GM06990 (cell line): ENCODE measurements at regions not wholly inside any gene's neighbourhood (a gene's known extent, or its start where the extent isn't known, plus 50 kb on each side); places are given as distances from the start of the nearest gene placed in this dataset.

ENCODE experiments used
- DNase-seq: peaks from one replicate; pipeline ENCODE4 v3.0.0-alpha.2; 2011; ENCODE audit not compliant: insufficient read length; ENCODE audit errors: extremely low read depth
- H3K27me3 ChIP-seq: replicated peaks from 2 replicates; pipeline ENCODE4 v1.6.0; 2011; ENCODE audit warnings: low read length; ENCODE audit not compliant: control insufficient read depth, insufficient read depth
- H3K36me3 ChIP-seq: 2 replicates; pipeline ENCODE4 v1.5.1; 2011; ENCODE audit warnings: low read length; ENCODE audit not compliant: control insufficient read depth, insufficient read depth
- H3K4me3 ChIP-seq: replicated peaks from 2 replicates; pipeline ENCODE4 v1.5.1; 2011; ENCODE audit warnings: low read depth, mild to moderate bottlenecking, control low read depth, low read length
- TF ChIP-seq, protein P1 (sequence below): IDR thresholded peaks from 2 replicates; pipeline ENCODE4 v1.5.1; 2011; ENCODE audit warnings: low read length, control low read depth, mild to moderate bottlenecking, inconsistent platforms; ENCODE audit not compliant: insufficient read depth, poor library complexity, severe bottlenecking

DNA sequence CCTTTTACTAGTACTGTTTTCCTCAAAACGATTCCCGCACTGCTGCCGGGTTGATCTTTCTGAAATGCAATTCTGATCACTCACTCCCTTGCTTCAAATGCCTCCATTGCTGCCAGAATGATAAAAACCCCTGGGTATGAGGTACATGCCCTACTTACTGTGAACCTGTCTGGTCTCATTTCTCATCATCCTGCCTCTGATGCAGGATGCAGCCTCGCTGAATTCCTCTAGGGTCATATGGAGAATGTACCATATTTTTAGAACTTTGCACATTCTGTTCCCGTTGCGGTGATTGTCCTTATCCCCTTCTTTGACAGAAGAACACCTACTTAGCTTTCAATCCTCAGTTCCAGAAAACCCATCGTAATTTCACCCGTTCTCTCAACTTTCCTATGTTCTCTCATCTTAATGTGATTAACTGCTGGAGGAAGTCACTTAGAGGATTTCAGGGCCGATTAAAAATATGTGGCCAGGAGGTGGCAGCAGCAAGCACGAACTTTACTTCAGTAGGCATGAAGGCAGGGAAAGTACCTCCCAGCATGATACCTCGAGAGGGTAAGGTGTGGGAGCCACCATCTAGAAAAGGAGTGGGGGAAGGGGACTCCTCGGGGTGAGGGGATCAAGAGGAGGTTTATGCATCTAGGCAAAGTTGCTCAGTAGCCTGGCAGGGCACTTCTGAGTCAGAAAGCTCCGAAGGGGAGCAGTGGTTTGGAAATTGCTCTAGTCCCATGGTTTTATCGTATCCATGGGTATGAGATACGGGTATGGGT is 361.5 kb upstream of the ZP4 start:
- no peak overlapping the region for H3K4me3 ChIP-seq
- H3K36me3 ChIP-seq, result no peaks in the 10 kb centered on the region
- TF ChIP-seq, protein P1, sequence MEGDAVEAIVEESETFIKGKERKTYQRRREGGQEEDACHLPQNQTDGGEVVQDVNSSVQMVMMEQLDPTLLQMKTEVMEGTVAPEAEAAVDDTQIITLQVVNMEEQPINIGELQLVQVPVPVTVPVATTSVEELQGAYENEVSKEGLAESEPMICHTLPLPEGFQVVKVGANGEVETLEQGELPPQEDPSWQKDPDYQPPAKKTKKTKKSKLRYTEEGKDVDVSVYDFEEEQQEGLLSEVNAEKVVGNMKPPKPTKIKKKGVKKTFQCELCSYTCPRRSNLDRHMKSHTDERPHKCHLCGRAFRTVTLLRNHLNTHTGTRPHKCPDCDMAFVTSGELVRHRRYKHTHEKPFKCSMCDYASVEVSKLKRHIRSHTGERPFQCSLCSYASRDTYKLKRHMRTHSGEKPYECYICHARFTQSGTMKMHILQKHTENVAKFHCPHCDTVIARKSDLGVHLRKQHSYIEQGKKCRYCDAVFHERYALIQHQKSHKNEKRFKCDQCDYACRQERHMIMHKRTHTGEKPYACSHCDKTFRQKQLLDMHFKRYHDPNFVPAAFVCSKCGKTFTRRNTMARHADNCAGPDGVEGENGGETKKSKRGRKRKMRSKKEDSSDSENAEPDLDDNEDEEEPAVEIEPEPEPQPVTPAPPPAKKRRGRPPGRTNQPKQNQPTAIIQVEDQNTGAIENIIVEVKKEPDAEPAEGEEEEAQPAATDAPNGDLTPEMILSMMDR, result peak; percentile 46
- H3K27me3 ChIP-seq, result no peaks in the 10 kb centered on the region
- DNase-seq, result no peak

DNA sequence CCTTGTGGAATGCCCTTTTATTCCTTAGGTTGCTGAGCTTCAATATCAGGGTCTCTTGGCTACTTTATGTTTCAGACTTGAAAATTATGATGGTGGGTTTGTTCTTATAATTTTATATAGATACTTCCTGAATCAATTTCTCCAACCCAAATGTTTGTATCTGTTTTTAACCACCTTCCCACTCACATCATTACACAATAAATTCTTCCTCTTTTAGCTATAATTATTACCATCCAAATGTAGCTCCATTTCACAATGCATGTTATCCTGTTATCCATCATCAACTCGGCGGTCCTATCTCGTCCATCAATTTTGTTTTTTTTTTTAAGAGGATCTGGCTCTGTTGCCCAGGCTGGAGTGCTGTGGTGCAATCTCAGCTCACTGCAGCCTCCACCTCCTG is 357.6 kb upstream of the ZP4 start:
- Histone ChIP-seq H3K36me3 (no peaks in the 10 kb centered on the region), H3K4me3 (no peak overlapping the region), H3K27me3 (no peaks in the 10 kb centered on the region)
- DNase-seq, result no peak
- TF ChIP-seq, protein P1, result no peak

DNA sequence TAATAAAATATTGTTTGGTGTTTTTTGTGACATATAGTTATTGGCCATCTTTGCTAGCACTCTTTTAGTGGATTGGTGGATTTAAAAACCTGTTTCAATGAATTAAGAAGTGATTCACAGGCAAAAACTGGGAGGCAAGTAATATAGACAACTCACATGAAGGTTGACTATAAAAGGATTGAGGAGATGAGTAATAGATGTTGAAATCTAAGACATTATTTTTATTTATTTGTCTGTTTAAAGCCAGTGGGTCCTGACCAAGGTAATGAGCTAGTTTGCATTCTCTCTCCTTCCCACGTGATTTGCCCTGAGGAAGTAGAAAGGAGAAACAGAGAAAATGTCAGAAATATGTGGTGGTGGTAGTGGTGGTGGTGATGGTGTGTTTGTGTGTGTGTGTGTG is 351.5 kb upstream of the ZP4 start:
- no peak overlapping the region for H3K4me3 ChIP-seq
- no peaks in the 10 kb centered on the region for H3K27me3 ChIP-seq
- no peaks in the 10 kb centered on the region for H3K36me3 ChIP-seq
- DNase-seq, result no peak
- TF ChIP-seq, protein P1, result no peak

DNA sequence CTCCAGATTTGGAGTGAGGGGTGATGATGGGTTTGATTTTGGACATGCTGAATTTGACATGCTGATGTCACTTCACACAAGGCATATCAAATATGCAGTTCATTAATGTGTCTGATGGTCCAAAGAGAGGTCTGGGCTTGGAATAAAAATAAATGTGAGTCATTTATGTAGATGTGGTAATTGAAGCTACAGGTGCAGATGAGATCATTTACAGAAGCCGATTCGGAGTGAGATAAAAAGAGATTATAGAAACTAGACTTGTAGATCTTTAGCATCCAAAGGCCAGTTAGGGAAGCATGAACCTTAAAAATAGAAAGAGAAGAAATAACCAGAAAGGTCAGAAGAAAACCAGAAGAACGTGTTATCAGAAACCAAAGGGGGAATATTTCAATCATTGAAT is 350.9 kb upstream of the ZP4 start:
- no peak for DNase-seq
- no peak overlapping the region for H3K4me3 ChIP-seq
- TF ChIP-seq, protein P1, result no peak
- H3K27me3 ChIP-seq, result no peaks in the 10 kb centered on the region
- H3K36me3 ChIP-seq, result no peaks in the 10 kb centered on the region

DNA sequence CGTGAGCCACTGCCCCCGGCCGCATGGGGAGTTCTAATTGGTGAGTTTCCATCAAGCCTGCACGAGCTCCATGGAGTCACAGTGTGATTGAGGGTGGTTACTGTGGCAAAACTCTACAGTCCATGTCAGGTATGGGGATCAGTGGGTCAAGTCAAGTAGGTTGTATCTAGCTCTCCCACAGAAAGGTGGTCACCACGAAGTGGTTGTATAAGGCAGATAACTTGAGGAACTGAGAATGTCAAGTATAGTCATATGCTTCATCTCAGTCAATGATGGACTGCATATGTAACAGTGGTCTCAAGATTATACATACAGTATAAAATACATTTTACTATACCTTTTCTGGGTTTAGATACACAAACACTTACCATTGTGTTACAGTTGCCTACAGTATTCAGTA is 348.6 kb upstream of the ZP4 start:
- Histone ChIP-seq H3K36me3 (no peaks in the 10 kb centered on the region), H3K27me3 (no peaks in the 10 kb centered on the region), H3K4me3 (no peak overlapping the region)
- DNase-seq, result no peak
- TF ChIP-seq, protein P1, result no peak

DNA sequence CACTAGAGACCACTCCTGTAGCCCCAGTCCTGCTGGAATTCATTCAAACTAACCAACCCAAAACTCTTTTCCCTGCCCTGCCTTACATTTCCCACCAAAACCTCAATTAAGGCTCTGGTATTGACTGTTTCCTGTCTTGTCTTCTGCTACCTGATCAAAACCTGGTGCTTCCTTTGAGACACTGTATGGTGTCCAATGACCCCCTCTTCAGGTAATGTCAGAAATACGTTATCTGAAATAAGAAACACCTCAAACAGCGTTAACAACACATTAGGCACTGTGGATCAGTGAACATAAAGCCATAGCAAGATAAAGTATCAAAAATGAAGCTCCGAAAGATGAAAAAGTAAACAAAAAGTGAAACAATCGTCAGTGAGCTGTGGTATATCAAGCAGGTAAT is 343.2 kb upstream of the ZP4 start:
- DNase-seq, result no peak
- no peaks in the 10 kb centered on the region for H3K36me3 ChIP-seq
- H3K4me3 ChIP-seq, result no peak overlapping the region
- no peaks in the 10 kb centered on the region for H3K27me3 ChIP-seq
- TF ChIP-seq, protein P1, result no peak
